ENCODE measurements at regions not wholly inside any gene's neighbourhood (a gene's known extent, or its start where the extent isn't known, plus 50 kb on each side); places are given as distances from the start of the nearest gene placed in this dataset.

- TF ChIP-seq CTCF (IDR thresholded peaks at IDR 0.05; ENCODE audit: low read depth, low read length, poor library complexity, severe bottlenecking) (no peak), EZH2phosphoT487 (IDR thresholded peaks at IDR 0.05; ENCODE audit: borderline replicate concordance, low read length) (no peak)
Observed at GRCh38 chr11:29265381-29265780, 751.4 kb downstream of the KCNA4 start.

Measured in DOHH2 (cell line).